ENCODE measurements at regions not wholly inside any gene's neighbourhood (a gene's known extent, or its start where the extent isn't known, plus 50 kb on each side); places are given as distances from the start of the nearest gene placed in this dataset.
"Not testable (repeated sequence)": the region's sequence is repeated elsewhere in the genome, so short reads cannot be mapped to it uniquely, and the experiment has no call there.

DNA sequence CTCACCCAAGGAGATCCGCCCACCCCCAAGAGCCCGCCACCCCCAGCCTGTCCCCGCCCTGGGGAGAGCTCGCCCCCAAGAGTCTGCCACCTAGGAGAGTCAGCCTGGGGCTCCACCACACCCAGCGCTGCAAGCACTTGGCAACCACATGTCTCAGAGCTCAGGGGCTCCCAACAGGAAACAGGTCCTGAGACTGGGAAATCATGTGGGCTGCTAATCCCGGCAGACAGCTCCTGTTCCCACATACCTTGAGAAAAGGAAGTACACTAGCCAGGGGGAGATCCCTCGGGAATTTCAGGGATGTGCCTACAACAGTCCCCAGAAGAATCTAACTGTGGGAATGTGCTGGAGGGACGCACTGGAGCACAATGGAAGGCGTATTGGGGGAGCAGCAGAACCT lies 331.4 kb downstream of the ANAPC1 start:
- TF ChIP-seq CTCF, POLR2A (IDR thresholded peaks at IDR 0.05): not testable (repeated sequence)
